ES-I3 (cell line): ENCODE measurements at regions not wholly inside any gene's neighbourhood (a gene's known extent, or its start where the extent isn't known, plus 50 kb on each side); places are given as distances from the start of the nearest gene placed in this dataset.
"Not testable (repeated sequence)": the region's sequence is repeated elsewhere in the genome, so short reads cannot be mapped to it uniquely, and the experiment has no call there.

Experiments
- H3K36me3 ChIP-seq: 2 replicates; pipeline ENCODE4 v1.6.1; 2013; ENCODE audit warnings: mild to moderate bottlenecking, low read length, control low read depth, moderate library complexity; ENCODE audit not compliant: insufficient read depth
- H3K4me1 ChIP-seq: 2 replicates; pipeline ENCODE4 v1.6.1; 2013; ENCODE audit warnings: mild to moderate bottlenecking, control low read depth, low read length; ENCODE audit not compliant: insufficient read depth
- H3K9ac ChIP-seq: 2 replicates; pipeline ENCODE4 v1.6.1; 2013; ENCODE audit warnings: low read depth, mild to moderate bottlenecking, low read length, moderate library complexity
- H3K9me3 ChIP-seq: 2 replicates; pipeline ENCODE4 v1.6.1; 2013; ENCODE audit warnings: mild to moderate bottlenecking, low read length, moderate library complexity; ENCODE audit not compliant: control insufficient read depth, insufficient read depth

- Histone ChIP-seq H3K9ac (no peak overlapping the region), H3K36me3 (no peaks in the 10 kb centered on the region), H3K9me3 (no peaks in the 10 kb centered on the region), H3K4me1 (no peaks in the 10 kb centered on the region)
These were observed 707.5 kb upstream of the FSHR start for GRCh38 chr2:49861821-49862220.

- H3K9ac ChIP-seq, result no peak overlapping the region
- no peaks in the 10 kb centered on the region for H3K4me1 ChIP-seq
- H3K9me3 ChIP-seq, result no peaks in the 10 kb centered on the region
- no peaks in the 10 kb centered on the region for H3K36me3 ChIP-seq
These were observed 706.5 kb upstream of the FSHR start for GRCh38 chr2:49860834-49861233.

DNA sequence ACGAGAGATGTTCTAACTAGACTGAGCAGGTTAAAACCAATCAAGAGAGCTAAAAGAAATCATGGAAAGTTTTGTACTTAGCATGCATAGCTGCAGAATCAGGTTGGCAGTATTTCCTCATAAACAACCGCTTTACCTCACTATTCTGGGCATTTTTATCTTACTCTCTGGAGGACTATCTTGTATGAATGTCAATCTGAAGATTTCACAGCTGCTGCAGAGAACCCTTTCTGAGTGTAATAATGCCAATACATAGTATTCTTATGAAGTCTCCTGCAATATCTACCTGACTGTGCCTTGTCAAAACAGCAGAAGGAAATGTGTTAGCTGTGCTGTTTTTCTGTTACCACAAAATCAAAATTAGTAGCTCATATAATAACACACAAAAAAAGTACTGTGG lies 705.9 kb upstream of the FSHR start:
- H3K4me1 ChIP-seq, result no peaks in the 10 kb centered on the region
- no peaks in the 10 kb centered on the region for H3K36me3 ChIP-seq

DNA sequence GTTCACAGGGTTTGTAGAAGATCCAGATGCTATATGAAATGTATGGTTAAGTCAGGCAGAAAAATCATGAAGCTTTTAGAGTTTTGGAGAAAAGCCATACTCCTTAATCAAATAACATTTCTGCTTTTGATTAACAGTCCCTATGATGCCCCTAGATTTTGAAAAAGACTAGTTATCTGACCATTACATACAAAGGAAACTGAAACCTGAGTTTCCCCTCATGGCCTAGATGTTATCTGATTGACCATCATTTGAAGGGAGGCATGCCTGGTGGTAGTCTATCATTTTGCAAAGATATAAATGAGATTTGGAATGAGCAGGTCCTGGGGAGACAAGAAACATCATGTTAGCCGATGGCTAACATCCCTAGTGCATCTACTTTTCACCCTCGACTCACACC lies 704.3 kb upstream of the FSHR start:
- Histone ChIP-seq H3K9me3 (no peaks in the 10 kb centered on the region), H3K36me3 (no peaks in the 10 kb centered on the region), H3K4me1 (no peaks in the 10 kb centered on the region), H3K9ac (no peak overlapping the region)

More for the DNA sequence above, 705.9 kb upstream of the FSHR start:
- H3K9ac ChIP-seq, result no peak overlapping the region
- H3K9me3 ChIP-seq, result no peaks in the 10 kb centered on the region

DNA sequence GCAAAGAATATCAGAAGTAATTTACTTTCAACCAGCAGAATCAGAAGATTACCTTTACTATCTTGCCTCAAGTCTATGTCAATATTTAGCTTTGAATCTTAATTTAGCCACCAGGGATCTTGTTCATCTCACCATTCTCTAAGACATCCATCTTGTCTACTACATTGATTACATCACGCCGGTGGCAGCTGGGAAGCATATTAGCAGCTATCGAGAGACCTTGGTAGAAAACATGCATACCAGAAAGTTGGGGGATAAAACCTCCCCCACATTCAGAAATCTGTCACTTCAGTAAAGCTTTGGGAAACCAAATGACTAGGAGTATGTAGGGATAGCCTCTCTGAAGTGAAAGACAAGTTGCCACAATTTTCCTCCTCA lies 703.8 kb upstream of the FSHR start:
- Histone ChIP-seq H3K4me1 (no peaks in the 10 kb centered on the region), H3K36me3 (no peaks in the 10 kb centered on the region), H3K9ac (no peak overlapping the region), H3K9me3 (no peaks in the 10 kb centered on the region)

- Histone ChIP-seq H3K4me1 (no peaks in the 10 kb centered on the region), H3K36me3 (no peaks in the 10 kb centered on the region), H3K9me3 (no peaks in the 10 kb centered on the region), H3K9ac (no peak overlapping the region)
These were observed 703.2 kb upstream of the FSHR start for GRCh38 chr2:49857371-49858112.

GRCh38 chr2:49845671-49846070 lies 691.4 kb upstream of the FSHR start:
- no peaks in the 10 kb centered on the region for H3K9me3 ChIP-seq
- no peaks in the 10 kb centered on the region for H3K4me1 ChIP-seq
- H3K36me3 ChIP-seq, result no peaks in the 10 kb centered on the region
- H3K9ac ChIP-seq, result no peak overlapping the region

DNA sequence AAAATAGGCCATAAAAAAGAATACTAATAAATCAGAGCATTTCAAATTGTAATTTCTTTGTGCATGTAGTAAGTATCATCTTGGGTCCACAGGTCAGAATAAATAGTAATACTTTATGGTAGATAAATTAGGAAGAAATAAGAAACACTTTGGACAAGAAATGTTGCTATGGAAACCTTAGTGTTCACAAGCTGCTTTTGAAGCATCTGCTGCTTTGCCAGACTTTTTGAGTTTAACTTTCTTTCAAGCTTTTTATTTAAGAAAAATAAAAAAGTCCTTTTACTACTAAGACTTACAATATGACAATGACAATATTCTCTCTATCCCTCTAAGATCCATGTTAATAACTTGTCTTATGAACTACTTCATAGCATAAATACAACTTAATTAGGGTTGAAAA lies 690.7 kb upstream of the FSHR start:
- Histone ChIP-seq H3K9me3 (no peaks in the 10 kb centered on the region), H3K4me1 (no peaks in the 10 kb centered on the region), H3K36me3 (no peaks in the 10 kb centered on the region)

DNA sequence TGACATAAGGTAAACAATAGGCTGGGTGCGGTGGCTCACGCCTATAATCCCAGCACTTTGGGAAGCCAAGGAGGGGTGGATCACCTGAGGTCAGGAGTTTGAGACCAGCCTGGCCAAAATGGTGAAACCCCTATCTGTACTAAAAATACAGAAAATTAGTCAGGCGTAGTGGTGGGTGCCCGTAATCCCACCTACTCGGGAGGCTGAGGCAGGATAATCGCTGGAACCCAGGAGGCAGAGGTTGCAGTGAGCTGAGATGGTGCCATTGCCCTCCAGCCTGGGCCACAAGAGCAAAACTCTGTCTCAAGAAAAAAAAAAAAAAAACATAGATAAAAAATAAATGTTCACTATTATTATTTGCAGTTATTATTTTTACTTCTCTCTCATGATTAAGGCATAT lies 689.8 kb upstream of the FSHR start:
- not testable (repeated sequence) for H3K4me1 ChIP-seq, H3K9ac ChIP-seq, H3K36me3 ChIP-seq, H3K9me3 ChIP-seq

More for the DNA sequence above, 690.7 kb upstream of the FSHR start:
- H3K9ac ChIP-seq, result no peak overlapping the region

- H3K9me3 ChIP-seq, result no peaks in the 10 kb centered on the region
- H3K4me1 ChIP-seq, result no peaks in the 10 kb centered on the region
- H3K9ac ChIP-seq, result no peak overlapping the region
- H3K36me3 ChIP-seq, result no peaks in the 10 kb centered on the region
These were observed 689.0 kb upstream of the FSHR start for GRCh38 chr2:49843314-49843713.

- H3K4me1 ChIP-seq, result no peaks in the 10 kb centered on the region
- no peaks in the 10 kb centered on the region for H3K9me3 ChIP-seq
- no peaks in the 10 kb centered on the region for H3K36me3 ChIP-seq
- H3K9ac ChIP-seq, result no peak overlapping the region
These were observed 686.2 kb upstream of the FSHR start for GRCh38 chr2:49840428-49840975.

DNA sequence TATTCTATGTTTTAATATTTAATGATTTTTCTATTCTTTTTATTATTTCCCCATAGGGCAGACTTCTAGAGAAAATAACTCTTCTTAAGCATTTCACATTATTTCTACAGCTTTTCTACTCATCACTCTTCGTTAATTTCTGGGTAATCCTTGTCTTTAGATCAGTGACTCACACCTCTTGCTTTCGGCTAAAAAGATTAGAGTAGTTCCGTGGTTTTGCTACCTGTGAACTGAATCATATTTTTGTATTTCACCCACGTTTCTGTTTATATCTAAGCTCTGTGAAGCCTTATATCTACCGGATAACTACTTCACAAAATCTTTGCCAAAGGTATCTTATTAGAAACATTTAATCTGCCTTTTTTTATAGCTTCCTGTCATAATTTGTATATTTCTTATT lies 685.5 kb upstream of the FSHR start:
- no peak overlapping the region for H3K9ac ChIP-seq
- no peaks in the 10 kb centered on the region for H3K4me1 ChIP-seq
- no peaks in the 10 kb centered on the region for H3K9me3 ChIP-seq
- H3K36me3 ChIP-seq, result no peaks in the 10 kb centered on the region

- H3K9me3 ChIP-seq, result no peaks in the 10 kb centered on the region
- no peaks in the 10 kb centered on the region for H3K36me3 ChIP-seq
- H3K9ac ChIP-seq, result no peak overlapping the region
- H3K4me1 ChIP-seq, result peaks cover 3% of the 10 kb centered on the region; the same call in 1 of the 2 replicates
These were observed 683.4 kb upstream of the FSHR start for GRCh38 chr2:49837561-49838293.

DNA sequence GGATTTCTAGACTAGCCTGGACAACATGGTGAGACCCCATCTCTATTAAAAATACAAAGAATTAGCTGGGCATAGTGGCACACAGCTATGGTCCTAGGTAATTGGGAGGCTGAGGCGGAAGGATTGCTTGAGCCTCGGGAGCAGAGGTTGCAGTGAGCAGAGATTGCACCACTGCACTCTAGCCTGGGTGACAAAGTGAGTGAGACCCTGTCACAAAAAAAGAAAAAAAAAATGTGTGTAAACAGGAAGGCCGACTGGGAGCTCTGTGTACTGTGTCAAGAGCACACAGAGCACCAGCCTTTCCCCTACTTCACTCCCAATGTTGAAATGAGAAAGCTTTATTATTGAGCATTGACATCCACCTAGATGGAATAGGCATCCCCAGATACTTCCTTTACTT lies 681.7 kb upstream of the FSHR start:
- H3K36me3 ChIP-seq, result no peaks in the 10 kb centered on the region
- H3K4me1 ChIP-seq, result peaks cover 3% of the 10 kb centered on the region; the same call in 1 of the 2 replicates
- no peaks in the 10 kb centered on the region for H3K9me3 ChIP-seq
- H3K9ac ChIP-seq, result no peak overlapping the region

- Histone ChIP-seq H3K9ac (no peak overlapping the region), H3K4me1 (peaks cover 3% of the 10 kb centered on the region; the same call in 1 of the 2 replicates), H3K9me3 (no peaks in the 10 kb centered on the region), H3K36me3 (no peaks in the 10 kb centered on the region)
These were observed 680.1 kb upstream of the FSHR start for GRCh38 chr2:49834433-49834832.
